ENCODE measurements at regions not wholly inside any gene's neighbourhood (a gene's known extent, or its start where the extent isn't known, plus 50 kb on each side); places are given as distances from the start of the nearest gene placed in this dataset.
"Not testable (repeated sequence)": the region's sequence is repeated elsewhere in the genome, so short reads cannot be mapped to it uniquely, and the experiment has no call there.

DNA sequence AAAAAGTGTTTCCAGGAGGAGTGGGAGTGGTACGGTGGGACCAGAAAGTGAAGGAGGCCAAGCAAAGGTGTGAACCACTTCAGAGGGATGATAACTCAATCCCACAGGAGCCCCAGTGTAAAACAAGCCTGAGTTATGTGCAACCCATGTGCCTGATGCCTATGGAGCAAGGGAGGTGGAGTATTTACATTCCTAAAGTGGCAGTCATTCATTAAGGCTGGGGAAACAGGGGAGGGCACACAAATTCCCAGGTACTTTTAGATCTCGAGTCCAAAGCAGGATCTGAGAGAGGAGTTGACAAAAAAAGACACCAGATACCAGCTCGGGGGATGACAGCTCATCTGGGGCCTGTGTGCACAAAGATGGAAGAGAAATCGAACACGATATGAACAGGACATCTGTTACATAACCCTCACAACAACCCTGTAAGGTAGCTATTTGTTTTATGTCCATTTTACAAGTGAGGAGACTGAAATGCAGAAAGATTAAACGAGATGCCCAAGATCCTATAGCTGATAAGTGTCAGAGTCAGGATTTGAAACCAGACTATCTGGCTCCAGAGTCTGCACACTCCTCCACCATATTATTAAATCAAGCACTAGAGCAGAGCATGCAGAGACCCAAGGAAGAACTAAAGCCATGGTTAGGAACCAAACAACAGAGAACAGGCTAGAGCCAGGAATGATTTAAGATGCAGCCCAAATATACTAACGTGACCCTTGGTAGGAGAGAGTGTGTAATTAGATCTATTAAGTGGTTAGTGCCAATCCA lies 91.9 kb upstream of the MAPK10 start:
- Histone ChIP-seq H3K9ac (ENCODE audit: low read depth, low read length) (no peak overlapping the region), H3K4me1 (ENCODE audit: insufficient read depth, low read length) (peaks cover 50% of the 10 kb centered on the region), H3K9me3 (ENCODE audit: control insufficient read depth, insufficient read depth, low read length) (no peaks in the 10 kb centered on the region; the same call in 1 of the 2 replicates), H3K36me3 (ENCODE audit: insufficient read depth, low read length) (no peaks in the 10 kb centered on the region)

DNA sequence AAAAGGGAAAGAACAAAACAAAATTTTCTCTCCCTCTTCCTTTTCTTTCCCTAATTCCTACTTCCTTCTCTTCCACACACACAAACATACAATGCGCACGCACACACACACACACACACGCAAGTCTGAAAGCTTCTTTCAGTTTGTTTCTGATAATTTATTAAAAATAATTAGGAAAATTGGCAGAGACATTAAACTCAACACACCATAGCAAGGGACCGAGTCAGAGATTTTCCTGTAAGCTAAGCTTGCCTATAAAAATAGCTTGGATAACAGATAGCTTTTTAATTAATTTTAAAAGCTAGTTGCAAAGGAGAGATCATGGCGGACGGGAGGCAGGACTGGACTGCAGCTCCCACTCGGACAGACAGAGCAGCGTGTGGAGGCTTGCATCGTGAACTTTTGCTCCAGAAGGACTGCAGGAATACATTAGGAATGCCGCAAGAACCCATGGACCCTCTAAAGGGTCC lies 92.6 kb upstream of the MAPK10 start:
- Histone ChIP-seq H3K9ac (ENCODE audit: low read depth, low read length) (no peak overlapping the region), H3K36me3 (ENCODE audit: insufficient read depth, low read length) (no peaks in the 10 kb centered on the region), H3K9me3 (ENCODE audit: control insufficient read depth, insufficient read depth, low read length) (no peaks in the 10 kb centered on the region; the same call in 1 of the 2 replicates), H3K4me1 (ENCODE audit: insufficient read depth, low read length) (peaks cover 50% of the 10 kb centered on the region)

- Histone ChIP-seq H3K9me3 (ENCODE audit: control insufficient read depth, insufficient read depth, low read length) (no peaks in the 10 kb centered on the region; the same call in 1 of the 2 replicates), H3K36me3 (ENCODE audit: insufficient read depth, low read length) (no peaks in the 10 kb centered on the region), H3K4me1 (ENCODE audit: insufficient read depth, low read length) (peaks cover 50% of the 10 kb centered on the region), H3K9ac (ENCODE audit: low read depth, low read length) (no peak overlapping the region)
These were observed 93.2 kb upstream of the MAPK10 start for GRCh38 chr4:86452924-86453531.

DNA sequence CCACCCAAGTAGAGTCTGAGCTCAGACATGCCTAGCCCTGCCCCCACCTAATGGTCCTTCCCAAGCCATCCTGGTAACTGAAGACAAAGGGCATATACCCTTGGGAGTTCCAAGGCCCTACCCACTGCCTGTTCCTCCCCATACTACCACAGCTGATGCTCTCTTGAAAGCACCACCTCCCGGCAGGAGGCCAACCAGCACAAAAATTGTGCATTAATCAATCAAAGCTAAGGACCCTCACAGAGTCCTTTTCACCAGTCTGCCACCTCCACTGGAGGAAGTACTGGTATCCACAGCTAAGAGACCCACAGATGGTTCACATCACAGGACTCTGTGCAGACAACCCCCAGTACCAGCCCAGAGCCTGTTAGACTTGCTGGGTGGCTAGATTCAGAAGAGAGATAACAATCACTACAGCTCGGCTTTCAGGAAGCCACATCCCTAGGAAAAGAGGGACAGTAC lies 93.8 kb upstream of the MAPK10 start:
- H3K4me1 ChIP-seq (ENCODE audit: insufficient read depth, low read length): peaks cover 50% of the 10 kb centered on the region
- not testable (repeated sequence) for H3K36me3 ChIP-seq (ENCODE audit: insufficient read depth, low read length); H3K9ac ChIP-seq (ENCODE audit: low read depth, low read length); H3K9me3 ChIP-seq (ENCODE audit: control insufficient read depth, insufficient read depth, low read length)

GRCh38 chr4:86461849-86462248 lies 102.0 kb upstream of the MAPK10 start:
- H3K9me3 ChIP-seq (ENCODE audit: control insufficient read depth, insufficient read depth, low read length): peaks cover 14% of the 10 kb centered on the region

GRCh38 chr4:86472377-86473019 lies 112.6 kb upstream of the MAPK10 start:
- Histone ChIP-seq H3K4me1 (ENCODE audit: insufficient read depth, low read length) (peaks cover 17% of the 10 kb centered on the region), H3K9ac (ENCODE audit: low read depth, low read length) (no peak overlapping the region; the same call in 1 of the 2 replicates), H3K36me3 (ENCODE audit: insufficient read depth, low read length) (no peaks in the 10 kb centered on the region), H3K9me3 (ENCODE audit: control insufficient read depth, insufficient read depth, low read length) (no peaks in the 10 kb centered on the region; the same call in 1 of the 2 replicates)

More at GRCh38 chr4:86461849-86462248, 102.0 kb upstream of the MAPK10 start:
- Histone ChIP-seq H3K4me1 (ENCODE audit: insufficient read depth, low read length) (peaks cover 7% of the 10 kb centered on the region), H3K9ac (ENCODE audit: low read depth, low read length) (no peak overlapping the region), H3K36me3 (ENCODE audit: insufficient read depth, low read length) (no peaks in the 10 kb centered on the region)

DNA sequence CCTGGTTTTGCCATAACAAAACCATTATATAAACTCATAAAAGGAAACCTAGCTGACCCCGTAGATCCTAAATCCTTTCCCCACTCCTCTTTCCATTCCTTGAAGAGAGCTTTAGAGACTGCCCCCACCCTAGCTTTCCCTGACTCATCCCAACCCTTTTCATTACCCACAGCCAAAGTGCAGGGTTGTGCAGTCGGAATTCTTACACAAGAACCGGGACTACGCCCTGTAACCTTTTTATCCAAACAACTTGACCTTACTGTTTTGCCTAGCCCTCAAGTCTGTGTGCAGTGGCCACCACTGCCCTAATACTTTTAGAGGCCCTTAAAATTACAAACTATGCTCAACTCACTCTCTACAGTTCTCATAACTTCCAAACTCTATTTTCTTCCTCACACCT lies 116.0 kb upstream of the PTPN13 start:
- peaks cover 35% of the 10 kb centered on the region for H3K4me1 ChIP-seq (ENCODE audit: insufficient read depth, low read length)
- H3K9me3 ChIP-seq (ENCODE audit: control insufficient read depth, insufficient read depth, low read length); H3K9ac ChIP-seq (ENCODE audit: low read depth, low read length): not testable (repeated sequence)

GRCh38 chr4:86481440-86481839 lies 112.7 kb upstream of the PTPN13 start:
- H3K9me3 ChIP-seq (ENCODE audit: control insufficient read depth, insufficient read depth, low read length): no peaks in the 10 kb centered on the region
- H3K9ac ChIP-seq (ENCODE audit: low read depth, low read length): no peak overlapping the region; the same call in 1 of the 2 replicates
- H3K4me1 ChIP-seq (ENCODE audit: insufficient read depth, low read length): peaks cover 38% of the 10 kb centered on the region
- H3K36me3 ChIP-seq (ENCODE audit: insufficient read depth, low read length): no peaks in the 10 kb centered on the region

More for the DNA sequence above, 116.0 kb upstream of the PTPN13 start:
- not testable (repeated sequence) for H3K36me3 ChIP-seq (ENCODE audit: insufficient read depth, low read length)

DNA sequence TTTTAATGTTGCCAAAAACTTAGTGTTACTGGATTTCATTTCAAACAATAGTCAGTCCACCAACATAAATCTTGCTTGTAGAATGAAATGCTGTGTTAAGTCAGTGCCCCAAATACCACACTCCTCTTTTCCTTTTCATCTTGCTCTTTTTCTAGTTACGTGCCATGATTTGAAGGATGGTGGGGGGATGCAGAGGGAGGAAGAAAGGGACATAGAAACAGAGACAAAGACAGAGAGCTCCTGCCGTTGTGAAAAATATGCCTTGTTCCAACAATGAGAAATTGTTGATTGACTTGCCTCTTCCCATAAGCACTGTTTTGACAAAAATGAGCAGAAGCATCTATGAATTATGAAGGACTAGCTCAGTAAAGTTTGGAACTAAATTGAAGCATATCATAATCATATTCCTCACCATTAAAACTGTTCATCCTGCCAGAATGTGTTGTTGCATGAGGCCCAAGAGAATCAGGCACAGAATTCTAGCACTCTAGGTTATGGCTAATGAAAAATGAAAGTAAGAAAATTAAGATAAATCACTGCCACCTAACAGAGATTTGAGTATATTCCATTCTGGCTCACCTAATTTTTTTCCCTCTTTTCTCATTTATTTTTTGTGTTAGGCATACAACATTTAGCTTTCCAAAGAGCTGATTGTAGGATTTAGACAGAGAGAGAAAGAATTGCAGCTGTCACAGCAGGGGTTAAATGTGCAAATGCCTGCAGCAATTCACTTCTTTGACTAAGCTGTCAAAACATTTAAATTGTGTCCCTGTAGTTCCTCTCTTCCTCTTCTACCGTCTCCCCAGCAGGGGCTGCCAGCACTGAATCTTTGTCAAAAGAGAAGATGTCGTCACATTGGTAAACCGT lies 111.6 kb upstream of the PTPN13 start:
- Histone ChIP-seq H3K9me3 (ENCODE audit: control insufficient read depth, insufficient read depth, low read length) (no peaks in the 10 kb centered on the region), H3K4me1 (ENCODE audit: insufficient read depth, low read length) (peaks cover 38% of the 10 kb centered on the region), H3K36me3 (ENCODE audit: insufficient read depth, low read length) (no peaks in the 10 kb centered on the region), H3K9ac (ENCODE audit: low read depth, low read length) (peak overlapping the region; percentile 3; the same call in 1 of the 2 replicates)

- H3K9ac ChIP-seq (ENCODE audit: low read depth, low read length): no peak overlapping the region
- no peaks in the 10 kb centered on the region for H3K36me3 ChIP-seq (ENCODE audit: insufficient read depth, low read length)
- no peaks in the 10 kb centered on the region for H3K9me3 ChIP-seq (ENCODE audit: control insufficient read depth, insufficient read depth, low read length)
- peaks cover 38% of the 10 kb centered on the region for H3K4me1 ChIP-seq (ENCODE audit: insufficient read depth, low read length)
These were observed 111.0 kb upstream of the PTPN13 start for GRCh38 chr4:86483173-86483490.

GRCh38 chr4:86483773-86484172 lies 110.3 kb upstream of the PTPN13 start:
- peaks cover 38% of the 10 kb centered on the region for H3K4me1 ChIP-seq (ENCODE audit: insufficient read depth, low read length)
- H3K9me3 ChIP-seq (ENCODE audit: control insufficient read depth, insufficient read depth, low read length): no peaks in the 10 kb centered on the region
- H3K36me3 ChIP-seq (ENCODE audit: insufficient read depth, low read length): no peaks in the 10 kb centered on the region
- H3K9ac ChIP-seq (ENCODE audit: low read depth, low read length): no peak overlapping the region

DNA sequence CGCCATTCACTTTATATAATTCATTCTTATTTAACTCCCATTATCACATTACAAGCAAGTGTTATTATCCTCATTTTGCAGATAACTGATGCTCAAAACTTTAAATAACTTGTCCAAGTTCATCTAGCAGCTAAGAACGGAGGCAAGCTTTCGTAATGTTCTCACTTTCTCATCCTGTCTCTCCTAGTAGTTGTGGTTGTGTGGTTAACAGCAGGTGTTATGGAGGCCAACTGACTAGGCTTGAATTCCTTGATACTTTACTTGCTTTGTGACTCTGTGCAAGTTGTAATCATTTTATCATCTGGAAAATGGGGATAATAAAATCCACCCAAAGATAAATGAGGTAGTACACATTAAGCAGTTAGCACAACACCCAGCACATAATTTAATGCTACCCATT lies 109.9 kb upstream of the PTPN13 start:
- Histone ChIP-seq H3K9me3 (ENCODE audit: control insufficient read depth, insufficient read depth, low read length) (no peaks in the 10 kb centered on the region), H3K9ac (ENCODE audit: low read depth, low read length) (no peak overlapping the region), H3K4me1 (ENCODE audit: insufficient read depth, low read length) (peaks cover 38% of the 10 kb centered on the region), H3K36me3 (ENCODE audit: insufficient read depth, low read length) (no peaks in the 10 kb centered on the region; the same call in 1 of the 2 replicates)

- Histone ChIP-seq H3K4me1 (ENCODE audit: insufficient read depth, low read length) (peaks cover 17% of the 10 kb centered on the region), H3K9me3 (ENCODE audit: control insufficient read depth, insufficient read depth, low read length) (no peaks in the 10 kb centered on the region), H3K36me3 (ENCODE audit: insufficient read depth, low read length) (no peaks in the 10 kb centered on the region; the same call in 1 of the 2 replicates), H3K9ac (ENCODE audit: low read depth, low read length) (no peak overlapping the region)
These were observed 106.3 kb upstream of the PTPN13 start for GRCh38 chr4:86487738-86488348.
